ENCODE measurements at regions not wholly inside any gene's neighbourhood (a gene's known extent, or its start where the extent isn't known, plus 50 kb on each side); places are given as distances from the start of the nearest gene placed in this dataset.
"Not testable (repeated sequence)": the region's sequence is repeated elsewhere in the genome, so short reads cannot be mapped to it uniquely, and the experiment has no call there.

DNA sequence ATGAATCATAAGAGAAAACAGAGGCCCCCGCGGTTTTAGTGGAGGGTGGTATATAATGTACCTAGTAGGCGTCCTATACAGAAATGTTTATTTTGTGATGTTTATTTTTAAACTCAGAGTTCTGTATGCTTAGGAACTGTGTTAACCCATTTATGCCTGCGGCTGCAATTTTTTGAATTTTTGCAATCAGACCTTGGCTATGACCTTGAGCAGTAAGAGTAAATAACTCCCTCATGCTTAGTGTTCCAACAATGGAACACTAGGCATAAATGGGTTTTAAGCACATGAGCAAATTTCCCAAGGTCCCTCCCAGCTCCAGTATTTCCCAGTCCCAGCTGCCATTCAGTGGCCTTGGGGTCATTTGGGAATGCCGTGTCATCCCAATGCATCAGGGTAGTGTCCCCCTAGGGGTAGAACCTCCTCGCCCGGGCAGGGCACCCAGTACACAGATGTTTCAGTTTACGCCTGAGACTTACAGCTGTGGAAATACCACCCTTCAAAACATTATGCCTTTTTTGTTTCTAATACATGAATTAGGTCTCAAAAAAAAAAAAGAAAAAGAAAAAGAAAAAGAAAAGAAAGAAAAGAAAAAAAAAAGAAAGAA, 605.8 kb upstream of the CDH11 start:
- no peak for DNase-seq

DNA sequence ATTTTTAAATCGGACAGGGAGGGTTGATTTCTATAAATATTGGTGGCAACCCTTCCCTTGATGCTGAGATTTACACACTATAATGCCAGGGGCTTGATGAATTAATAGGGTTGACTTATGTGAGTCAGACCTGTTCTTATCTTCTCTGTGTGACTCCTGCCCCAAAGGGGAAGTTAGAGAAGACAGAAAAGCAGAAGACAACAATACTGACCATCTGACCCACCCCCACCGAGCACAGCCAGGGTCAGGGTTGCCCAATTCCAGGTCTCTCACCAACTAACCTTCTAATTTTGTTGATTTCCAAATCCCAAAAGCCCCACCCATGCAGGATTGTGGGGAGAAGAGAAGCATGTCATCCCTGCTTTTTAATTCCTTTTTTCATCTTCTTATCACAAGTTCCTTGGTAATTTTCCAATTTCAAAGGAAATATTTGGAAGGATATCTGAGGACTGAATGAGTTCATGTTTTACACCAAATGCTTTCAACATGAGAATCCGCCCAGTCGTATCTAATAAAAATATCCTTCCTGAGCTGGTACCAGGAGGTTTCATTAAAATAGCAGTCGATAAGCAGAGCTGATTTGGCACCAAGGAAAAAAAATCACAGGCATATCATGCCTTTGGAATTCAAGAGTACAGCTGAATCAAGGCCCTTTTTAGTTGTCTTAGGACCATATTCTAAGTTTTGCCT, 603.4 kb upstream of the CDH11 start:
- DNase-seq = no peak

DNA sequence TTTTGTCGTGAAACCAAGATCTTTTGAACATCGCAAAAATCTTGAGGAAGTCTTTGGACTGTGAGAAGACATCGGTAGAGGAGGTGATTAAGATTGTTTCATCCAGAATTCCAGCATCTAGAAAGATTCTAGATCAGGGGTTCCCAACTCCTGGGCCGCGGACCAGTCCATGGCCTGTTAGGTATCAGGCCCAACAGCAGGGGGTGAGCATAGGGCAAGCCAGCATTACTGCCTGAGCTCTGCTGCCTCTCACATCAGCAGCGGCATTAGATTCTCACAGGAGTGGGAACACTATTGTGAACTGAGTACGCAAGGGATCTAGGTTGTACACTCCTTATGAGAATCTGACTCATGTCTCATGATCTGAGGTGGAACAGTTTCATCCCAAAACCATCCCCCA, 600.6 kb upstream of the CDH11 start:
- no peak for DNase-seq

DNA sequence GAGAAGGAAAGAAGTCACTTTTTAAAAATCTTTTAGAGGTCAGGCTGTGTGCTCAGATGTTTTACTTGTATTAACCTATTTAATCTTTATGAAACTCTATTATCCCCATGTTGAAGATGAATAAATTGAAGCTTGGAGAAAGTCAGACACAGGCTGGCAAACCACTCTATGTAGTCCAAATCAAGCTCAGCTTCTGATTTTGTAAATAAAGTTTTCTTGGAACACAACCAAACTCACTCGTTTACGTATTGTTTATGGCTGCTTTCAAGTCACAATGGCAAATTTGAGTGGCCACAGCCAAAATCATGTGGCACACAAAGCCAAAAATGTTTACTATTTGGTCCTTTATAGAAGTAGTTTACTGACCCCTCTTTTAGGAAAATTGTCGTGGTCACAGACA, 596.0 kb upstream of the CDH11 start:
- no peak for DNase-seq

DNA sequence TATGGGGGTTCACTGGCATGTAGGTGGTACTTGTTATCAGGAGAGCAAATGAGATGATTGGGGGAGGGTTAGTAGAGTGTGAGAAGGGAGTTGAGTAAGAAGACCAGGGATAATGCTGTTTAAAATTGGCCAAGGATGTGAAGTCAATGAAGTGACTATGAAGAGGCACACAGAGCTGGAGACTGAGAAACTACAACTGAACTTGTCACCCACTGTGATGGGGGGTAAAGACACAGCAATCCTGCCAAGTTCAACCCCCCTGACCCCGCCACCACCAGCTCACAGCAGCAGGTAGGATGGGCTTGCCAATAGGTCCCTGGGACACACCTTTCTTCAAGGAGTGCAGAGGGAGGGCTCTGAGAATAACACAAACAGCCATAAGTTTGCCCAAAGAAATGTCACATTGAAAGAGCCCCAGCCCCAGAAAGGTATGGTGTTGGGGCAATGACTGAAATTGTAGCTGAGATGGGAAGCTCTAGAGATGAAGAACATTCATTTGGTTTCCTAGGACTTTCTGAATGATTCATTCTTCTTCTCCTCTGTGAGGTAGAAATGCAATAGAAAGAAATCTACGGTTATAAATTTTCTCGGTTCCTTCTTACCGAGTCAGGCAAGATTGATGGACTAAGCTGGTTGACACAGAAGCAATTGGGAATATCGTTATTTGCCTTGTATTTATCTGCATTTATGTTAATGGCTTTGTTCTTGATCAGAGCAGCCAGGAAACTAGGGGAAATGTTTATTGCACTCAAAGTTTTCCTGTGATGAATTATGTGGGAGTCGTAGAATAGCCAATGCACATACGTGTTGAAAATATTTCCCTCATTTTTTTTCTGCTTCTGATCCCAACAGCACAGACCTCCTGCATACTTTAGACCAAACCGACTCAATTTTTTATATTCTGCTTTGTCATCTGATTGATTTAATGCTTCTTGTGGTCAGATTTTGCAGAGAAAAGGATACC, 595.2 kb upstream of the CDH11 start:
- DNase-seq = peak in 1 of 3 donors; percentile 11

DNA sequence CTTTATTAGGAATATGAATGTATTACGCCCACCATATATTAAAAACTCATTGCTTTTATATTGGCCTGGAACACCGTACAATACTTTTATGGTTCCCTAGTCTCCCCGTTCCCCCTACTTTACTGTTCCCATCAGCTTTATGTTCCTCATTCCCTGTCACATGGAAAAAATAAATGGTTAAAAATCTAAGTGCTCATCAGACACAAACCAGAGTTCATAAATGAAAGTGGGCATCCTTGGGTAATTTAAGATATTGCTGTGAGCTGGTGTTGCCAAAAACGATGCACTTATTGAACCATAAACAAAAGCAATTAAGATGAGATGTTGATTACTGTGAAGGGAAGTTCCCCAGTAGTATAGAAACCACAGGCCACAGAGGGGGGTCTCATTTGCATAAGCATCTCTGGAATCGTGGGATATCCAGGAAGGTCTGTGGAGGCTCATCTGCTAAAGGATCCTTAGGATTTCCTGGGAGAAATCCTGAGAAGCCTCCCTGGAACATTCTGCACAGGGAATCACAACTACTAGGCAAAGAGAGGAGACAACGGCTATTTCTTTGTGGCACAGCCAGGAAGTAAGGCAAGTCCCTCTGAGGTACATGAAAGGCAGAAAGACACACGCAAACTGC, 591.4 kb upstream of the CDH11 start:
- no peak for DNase-seq

DNA sequence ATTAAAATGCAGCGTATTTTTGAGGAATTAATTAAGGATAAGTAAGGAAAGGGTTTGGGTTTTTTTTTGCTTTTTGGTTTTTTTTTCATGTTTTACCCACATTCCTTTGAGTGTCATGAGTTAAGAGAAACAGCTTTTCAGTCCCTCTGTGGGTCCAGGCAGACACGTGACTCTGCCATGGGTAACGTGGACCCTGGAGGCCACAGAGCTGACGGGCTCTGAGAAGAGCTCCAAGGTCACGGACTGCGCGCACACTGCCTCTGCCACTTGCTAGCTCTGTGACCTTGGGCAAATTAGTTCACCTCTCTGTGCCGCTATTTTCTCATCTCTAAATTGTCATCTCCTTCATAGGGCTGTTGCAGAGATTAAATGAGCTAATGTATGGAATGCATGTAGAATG, 588.2 kb upstream of the CDH11 start:
- no peak for DNase-seq

DNA sequence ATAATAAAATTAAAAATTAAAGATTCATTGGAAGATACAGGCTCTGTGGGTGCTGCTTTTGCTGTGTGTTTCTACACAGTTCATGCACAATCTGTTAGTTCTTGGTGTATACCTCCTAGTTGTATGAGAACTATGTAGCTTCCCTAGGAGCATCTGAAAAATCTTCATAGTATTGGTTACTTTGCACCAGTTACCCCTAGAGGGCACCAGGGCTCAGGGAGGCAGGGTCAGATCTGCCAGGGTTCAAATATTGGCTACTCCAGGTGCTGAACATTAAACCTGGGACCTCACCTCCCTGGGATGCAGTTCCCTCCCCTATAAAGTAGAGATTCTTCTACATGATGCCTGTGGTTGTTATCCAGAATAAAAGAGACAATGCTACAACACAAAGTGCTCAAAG, 583.0 kb upstream of the CDH11 start:
- no peak for DNase-seq

DNA sequence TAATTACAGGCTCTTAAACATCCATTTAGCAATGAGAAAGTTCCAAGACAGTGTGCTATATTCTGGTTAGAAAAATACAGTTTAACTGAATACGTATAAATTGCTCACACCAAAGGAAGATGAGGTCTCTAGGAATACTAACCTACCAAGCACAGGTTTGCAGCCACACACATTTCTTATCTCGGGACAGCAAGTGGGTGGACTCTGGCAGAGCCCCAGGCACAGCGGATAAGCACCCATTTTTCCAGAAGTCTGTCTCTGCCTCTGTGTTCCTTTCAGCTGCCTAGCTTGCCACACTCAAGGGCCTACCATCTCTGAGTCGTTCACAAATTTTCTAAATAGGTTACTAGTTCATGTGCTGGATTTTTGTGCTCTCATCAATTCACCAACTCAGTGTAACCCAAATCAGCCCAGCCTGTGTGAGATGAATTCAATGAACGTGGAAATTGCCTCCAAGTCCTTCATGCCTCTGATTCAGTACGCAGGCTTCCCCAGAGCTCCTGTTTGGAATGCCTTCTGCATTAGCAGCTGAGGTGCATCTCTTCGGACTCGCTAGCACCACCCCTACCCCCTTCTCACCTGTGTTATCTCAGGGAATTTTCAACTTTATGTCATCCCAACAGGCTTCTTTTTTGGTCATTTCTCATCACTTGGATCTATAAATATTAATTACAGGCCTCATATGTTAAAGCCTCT, 581.0 kb upstream of the CDH11 start:
- DNase-seq = peak in 1 of 3 donors; percentile 15

DNA sequence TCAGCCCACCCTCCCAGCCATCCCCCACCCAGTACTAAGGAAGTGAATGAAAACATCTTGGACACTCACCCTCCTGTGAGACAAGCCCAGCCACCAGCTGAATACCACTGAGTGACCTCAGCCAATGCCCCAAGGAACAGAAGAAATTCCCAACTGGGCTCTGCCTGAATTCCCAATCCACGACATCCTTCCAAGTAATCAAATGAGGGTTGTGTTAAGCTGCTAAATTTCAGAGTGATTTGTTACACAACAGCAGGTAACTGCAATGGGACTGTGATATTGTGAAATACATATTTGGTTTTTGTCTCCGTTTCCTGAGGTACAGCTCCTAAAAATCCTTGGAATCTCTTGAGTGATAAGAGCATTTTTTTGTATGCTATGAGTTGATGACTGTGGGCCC, 578.7 kb upstream of the CDH11 start:
- no peak for DNase-seq

DNA sequence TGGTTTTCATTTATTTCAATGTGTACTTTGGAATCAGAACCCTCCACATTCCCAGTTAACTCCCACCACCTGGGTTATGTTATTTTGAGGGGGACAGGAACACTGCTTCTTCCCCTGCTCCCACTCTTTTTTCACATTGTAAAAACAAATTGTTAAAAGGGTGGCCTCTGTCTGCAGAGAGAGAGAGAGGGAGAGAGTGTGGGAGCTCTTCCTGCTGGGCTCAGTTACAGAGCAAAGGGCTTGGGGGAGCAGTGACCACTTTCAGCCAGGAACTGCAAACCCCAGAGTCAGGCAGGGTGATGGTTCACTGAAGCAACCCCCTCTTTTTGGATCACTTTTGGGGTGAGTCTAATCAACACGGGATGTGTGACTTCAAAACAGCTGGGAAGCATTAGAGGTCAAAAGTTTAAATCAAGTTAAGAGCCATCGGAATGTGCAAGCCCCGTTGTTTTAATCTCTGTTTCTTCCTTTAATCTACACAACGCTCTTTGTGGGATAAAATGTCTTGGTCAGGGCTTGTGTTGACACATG, 577.0 kb upstream of the CDH11 start:
- DNase-seq = peak; percentile 57 to 90 (median 57)

DNA sequence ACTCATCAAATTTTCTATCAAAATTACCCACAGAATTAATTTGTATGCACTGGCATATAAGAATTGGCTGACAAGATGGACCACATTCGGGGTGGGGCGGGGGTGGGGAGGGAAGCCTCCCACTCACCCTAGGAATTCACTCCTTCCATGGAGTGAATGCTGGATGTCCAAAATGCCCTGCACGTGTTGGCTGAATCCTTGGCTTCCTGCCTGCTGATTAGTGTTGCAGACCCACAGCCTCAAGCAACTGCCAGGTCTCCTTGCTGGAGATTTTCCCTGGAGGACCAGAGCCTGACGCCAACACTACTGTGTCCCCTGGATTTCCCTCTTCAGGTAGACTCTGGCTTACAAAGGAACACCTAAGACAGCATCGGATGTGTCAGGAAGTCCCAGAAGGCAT, 575.7 kb upstream of the CDH11 start:
- no peak for DNase-seq

DNA sequence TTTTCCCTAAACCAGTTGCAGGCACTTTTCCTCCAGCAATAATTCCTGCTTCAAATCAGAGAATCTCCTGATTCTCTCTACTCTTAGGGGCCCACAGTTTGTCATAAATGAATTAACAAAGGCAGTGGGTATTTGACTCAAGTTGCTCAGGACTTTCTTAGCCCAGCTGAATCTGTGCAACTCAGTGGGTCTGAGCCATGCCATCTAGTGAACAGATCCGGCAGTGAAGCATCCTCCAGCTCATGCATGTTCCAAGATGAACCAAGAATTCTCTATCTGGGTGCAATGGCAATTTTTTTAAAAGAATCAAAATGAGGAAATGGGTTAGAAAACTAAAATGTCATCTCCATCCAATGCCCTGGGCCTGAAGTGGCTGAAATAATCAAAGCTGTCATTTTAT, 575.2 kb upstream of the CDH11 start:
- no peak for DNase-seq

DNA sequence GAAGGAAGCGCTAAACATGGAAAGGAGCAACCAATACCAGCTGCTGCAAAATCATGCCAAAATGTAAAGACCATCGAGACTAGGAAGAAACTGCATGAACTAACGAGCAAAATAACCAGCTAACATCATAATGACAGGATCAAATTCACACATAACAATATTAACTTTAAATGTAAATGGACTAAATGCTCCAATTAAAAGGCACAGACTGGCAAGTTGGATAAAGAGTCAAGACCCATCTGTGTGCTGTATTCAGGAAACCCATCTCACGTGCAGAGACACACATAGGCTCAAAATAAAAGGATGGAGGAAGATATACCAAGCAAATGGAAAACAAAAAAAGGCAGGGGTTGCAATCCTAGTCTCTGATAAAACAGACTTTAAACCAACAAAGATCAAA, 570.0 kb upstream of the CDH11 start:
- not testable (repeated sequence) for DNase-seq

DNA sequence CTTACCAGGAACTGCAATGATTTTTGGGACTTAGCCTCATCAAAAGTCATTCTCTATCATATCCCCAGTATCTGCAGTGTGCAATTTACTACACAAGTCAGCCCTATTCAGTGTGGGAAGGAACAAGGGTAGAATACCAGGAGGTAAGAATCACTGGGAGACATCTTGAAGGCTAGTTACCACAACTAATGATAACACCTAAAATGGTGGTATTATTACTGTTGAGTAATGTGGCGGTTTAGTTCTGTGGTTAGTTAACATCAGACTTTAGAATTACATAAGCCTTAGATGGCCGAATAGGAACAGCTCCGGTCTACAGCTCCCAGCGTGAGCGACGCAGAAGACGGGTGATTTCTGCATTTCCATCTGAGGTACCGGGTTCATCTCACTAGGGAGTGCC, 567.9 kb upstream of the CDH11 start:
- no peak for DNase-seq

DNA sequence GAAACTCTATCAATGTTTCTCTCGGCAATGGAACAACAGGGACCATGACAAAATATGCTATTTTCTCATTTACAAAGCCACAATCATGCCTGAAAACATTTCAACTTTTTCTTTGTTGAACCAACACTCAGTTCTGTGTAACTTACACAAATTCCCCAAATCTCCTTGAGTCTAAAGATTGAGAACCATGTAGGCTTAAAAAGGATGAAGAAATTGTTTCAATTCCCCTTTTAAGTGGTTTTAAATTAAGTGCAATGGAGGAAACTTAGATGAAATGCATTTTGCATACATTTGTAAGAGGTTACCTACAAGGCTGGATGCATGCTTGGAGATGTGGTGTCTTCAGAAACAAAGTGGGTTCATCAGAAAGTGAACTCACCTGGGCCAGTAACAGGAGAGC, 566.4 kb upstream of the CDH11 start:
- DNase-seq = no peak

DNA sequence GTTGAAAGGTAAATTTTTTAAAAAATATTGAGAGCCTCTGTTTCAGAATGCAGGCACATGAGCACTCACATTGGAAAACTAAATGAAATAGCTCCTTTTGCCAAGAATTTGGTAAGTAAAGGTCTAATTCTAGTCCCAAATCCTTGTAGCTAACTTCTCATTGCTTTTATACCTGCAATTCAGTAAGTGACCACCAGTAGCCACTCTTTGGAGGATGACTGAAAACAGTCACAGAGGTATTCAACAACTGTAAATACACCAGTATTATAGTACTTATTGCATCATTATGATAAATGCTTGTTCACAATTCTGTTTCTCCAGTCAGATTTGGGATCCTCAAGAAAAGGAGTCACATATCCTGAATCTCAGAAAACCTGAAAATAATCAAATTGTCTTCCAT, 562.4 kb upstream of the CDH11 start:
- no peak for DNase-seq

DNA sequence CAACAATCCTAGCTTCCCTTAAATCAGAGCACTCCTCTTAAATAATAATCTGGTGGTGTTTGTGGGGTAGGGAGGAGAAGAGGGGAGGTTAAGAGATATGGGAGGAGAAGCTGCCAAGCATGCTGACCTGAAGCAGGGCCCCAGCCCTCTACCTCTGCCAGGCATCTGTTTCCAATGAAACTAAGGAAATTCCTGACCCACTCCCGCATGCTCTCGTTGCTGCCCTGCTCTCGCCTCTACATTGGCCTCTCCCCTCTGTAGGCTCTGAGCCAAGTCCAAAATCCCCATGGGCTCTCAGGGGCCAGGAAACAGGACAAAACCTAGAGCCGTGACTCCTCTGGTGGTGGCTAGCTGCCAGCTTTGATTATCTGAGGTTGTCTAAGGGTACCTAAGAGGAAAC, 559.5 kb upstream of the CDH11 start:
- DNase-seq = peak in 1 of 3 donors; percentile 36

DNA sequence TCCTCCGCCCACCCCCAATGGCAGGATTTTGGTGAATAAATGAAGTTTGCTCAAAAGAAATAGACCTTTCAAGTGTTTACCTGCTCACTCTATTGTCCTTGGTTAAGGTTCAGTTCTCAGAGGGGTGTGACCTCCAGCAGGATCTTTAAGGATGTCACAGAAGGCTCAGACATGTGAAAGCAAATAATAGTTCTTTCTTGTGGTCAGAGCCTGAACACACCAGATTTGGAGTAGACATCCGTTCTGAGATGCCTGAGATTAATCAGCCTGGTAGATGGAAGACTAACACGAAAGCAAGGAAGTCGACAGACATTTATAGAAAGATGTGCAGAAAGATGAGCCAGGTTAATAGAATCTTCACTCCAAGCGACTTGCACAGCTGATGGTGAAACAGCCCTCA, 557.9 kb upstream of the CDH11 start:
- DNase-seq = no peak

DNA sequence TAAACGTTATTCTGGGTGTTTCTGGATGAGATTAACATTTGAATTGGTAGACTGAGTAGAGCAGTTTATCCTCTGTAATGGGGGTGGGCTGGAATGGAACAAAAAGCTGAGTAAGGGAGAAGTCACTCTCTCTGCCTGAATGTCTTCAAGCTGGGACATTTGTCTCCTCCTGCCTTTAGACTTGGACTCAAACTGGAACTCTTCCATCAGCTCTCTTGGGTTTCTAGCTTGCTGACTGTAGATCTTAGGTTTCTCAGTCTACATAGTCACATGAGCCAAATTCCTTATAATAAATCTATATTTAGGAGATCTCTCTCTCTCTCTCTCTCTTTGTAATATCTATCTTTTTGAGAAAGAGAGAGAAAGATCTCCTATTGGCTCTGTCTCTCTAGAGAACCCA, 553.3 kb upstream of the CDH11 start:
- DNase-seq = peak in 1 of 3 donors; percentile 62

DNA sequence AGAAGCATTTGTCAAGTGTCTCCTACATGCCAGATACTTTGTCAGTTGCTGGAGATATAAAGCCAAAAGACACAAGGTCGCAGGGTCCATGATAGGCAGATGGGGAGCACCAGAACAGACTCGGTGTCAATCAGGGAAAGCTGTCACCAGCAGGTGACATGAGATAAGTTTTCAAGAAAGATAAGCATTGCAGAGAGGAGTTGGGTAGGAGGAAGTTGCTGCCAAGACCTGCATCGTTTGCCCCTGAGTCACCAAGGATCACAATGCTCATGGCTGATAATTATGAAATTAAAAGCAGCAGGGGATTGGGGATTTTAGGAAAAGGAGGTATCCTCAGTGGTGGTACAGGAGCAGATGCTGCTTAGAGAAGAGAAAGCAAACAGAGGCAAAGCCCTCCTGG, 551.1 kb upstream of the CDH11 start:
- DNase-seq = no peak

DNA sequence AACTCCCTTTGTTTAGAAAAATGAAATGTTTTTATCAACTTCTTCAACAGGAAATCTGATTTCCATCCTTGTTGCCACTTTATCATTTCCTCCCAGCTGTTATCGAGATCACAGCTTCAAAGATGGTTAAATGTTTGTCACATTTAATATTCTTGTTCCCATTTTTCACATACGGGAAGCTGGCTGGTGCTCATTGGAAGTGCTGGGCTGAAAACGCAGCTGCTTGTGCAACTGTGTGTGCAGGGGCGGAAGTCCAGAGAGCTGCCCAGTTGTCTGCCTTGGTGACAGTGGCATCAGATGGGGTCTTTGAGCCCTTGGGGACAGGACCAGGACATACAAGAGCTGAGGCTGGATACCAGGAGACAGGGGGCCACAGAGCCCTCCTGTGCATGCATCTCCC, 549.2 kb upstream of the CDH11 start:
- no peak for DNase-seq

Measured in muscle of back (tissue), 3 donors.